Activated naive CD8-positive, alpha-beta T cell (primary cell): ENCODE measurements at regions not wholly inside any gene's neighbourhood (a gene's known extent, or its start where the extent isn't known, plus 50 kb on each side); places are given as distances from the start of the nearest gene placed in this dataset.

Experiments used
- H3K27ac Mint-ChIP-seq: one replicate; pipeline ENCODE4 v1.8.0; 2021; ENCODE audit warnings: mixed read lengths
- H3K27me3 Mint-ChIP-seq: one replicate; pipeline ENCODE4 v1.8.0; 2021; ENCODE audit warnings: mixed read lengths
- H3K36me3 Mint-ChIP-seq: one replicate; pipeline ENCODE4 v1.8.0; 2021; ENCODE audit warnings: mixed read lengths
- H3K4me1 Mint-ChIP-seq: one replicate; pipeline ENCODE4 v1.8.0; 2021; ENCODE audit warnings: low read depth, mixed read lengths
- H3K4me3 Mint-ChIP-seq: one replicate; pipeline ENCODE4 v1.8.0; 2021; ENCODE audit warnings: mild to moderate bottlenecking, mixed read lengths
- H3K9me3 Mint-ChIP-seq: one replicate; pipeline ENCODE4 v1.8.0; 2021; ENCODE audit warnings: low read depth, mixed read lengths

- Mint-ChIP-seq H3K36me3 (no peaks in the 10 kb centered on the region), H3K27me3 (no peaks in the 10 kb centered on the region), H3K27ac (no peak overlapping the region), H3K9me3 (no peaks in the 10 kb centered on the region), H3K4me1 (no peaks in the 10 kb centered on the region), H3K4me3 (no peak overlapping the region)
These were observed 704.3 kb upstream of the ADAMTS5 start for GRCh38 chr21:27671207-27671606.

- H3K36me3 Mint-ChIP-seq: no peaks in the 10 kb centered on the region
These were observed 686.6 kb upstream of the ADAMTS5 start for GRCh38 chr21:27653481-27653880.

DNA sequence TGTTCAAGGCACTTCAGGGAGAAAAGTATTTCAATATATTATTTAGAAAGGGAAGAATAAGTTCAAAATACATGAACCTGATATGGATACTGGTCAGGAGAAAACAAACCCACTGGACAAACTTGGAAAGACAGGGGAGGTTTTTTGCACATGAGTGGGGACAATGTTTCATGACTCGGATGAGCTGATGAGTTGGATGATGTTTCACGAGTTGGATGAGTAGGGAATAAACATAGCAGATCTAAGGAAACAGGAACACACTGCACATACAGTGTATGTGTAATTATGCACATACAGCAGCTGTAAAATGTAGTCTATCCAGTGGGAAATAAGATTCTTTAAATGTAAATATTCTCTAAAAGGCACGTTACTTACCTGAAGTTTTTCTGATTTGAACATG is 682.9 kb upstream of the ADAMTS5 start:
- Mint-ChIP-seq H3K4me1 (no peaks in the 10 kb centered on the region), H3K27ac (no peak overlapping the region), H3K9me3 (peaks cover 3% of the 10 kb centered on the region), H3K36me3 (no peaks in the 10 kb centered on the region), H3K4me3 (no peak overlapping the region), H3K27me3 (no peaks in the 10 kb centered on the region)

More at GRCh38 chr21:27653481-27653880, 686.6 kb upstream of the ADAMTS5 start:
- H3K9me3 Mint-ChIP-seq: peaks cover 3% of the 10 kb centered on the region
- H3K4me3 Mint-ChIP-seq: no peak overlapping the region
- H3K27me3 Mint-ChIP-seq: no peaks in the 10 kb centered on the region
- H3K4me1 Mint-ChIP-seq: no peaks in the 10 kb centered on the region
- no peak overlapping the region for H3K27ac Mint-ChIP-seq

DNA sequence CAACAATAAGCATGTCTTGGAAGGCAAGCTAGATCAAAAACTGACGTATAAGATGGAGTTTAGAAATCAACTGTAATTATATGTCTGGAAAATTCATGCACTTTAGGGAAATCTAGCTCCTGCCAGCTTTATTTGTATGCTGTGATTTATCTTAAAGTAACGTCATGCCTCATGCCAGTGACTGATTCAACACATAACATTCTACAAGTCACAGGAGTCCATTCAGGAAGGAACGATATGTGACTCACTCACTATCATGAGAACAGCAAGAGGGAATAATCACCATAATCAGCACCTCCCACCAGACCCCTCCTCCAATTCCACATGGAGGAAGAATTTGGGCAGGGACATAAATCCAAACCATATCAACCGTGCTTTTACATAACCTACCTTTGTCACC is 682.4 kb upstream of the ADAMTS5 start:
- Mint-ChIP-seq H3K36me3 (no peaks in the 10 kb centered on the region), H3K4me1 (no peaks in the 10 kb centered on the region), H3K27me3 (no peaks in the 10 kb centered on the region), H3K27ac (no peak overlapping the region), H3K4me3 (no peak overlapping the region), H3K9me3 (peaks cover 3% of the 10 kb centered on the region)

- H3K4me3 Mint-ChIP-seq: no peak overlapping the region
- H3K36me3 Mint-ChIP-seq: no peaks in the 10 kb centered on the region
- no peaks in the 10 kb centered on the region for H3K27me3 Mint-ChIP-seq
- H3K9me3 Mint-ChIP-seq: peaks cover 2% of the 10 kb centered on the region
- H3K4me1 Mint-ChIP-seq: no peaks in the 10 kb centered on the region
- H3K27ac Mint-ChIP-seq: no peak overlapping the region
These were observed 681.7 kb upstream of the ADAMTS5 start for GRCh38 chr21:27648560-27648959.

DNA sequence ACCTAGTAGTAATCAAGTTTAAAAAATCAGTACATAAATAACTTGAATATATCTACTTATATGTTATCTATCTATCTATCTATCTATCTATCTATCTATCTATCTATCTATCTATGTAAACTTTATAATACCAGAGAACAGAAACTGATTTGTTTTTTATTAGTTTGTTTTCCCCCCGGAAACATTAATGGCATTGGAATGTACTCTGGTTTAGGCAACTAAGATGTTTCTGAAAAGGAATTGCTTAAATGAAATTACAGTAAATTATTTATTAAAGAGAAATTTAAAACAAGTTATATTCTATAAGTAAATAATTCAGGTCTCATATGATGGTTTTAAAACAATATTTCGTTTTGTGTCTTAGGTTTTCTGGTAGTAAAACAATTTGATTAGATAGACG is 681.0 kb upstream of the ADAMTS5 start:
- H3K36me3 Mint-ChIP-seq: no peaks in the 10 kb centered on the region
- H3K27me3 Mint-ChIP-seq: no peaks in the 10 kb centered on the region
- no peaks in the 10 kb centered on the region for H3K9me3 Mint-ChIP-seq
- H3K27ac Mint-ChIP-seq: no peak overlapping the region
- H3K4me3 Mint-ChIP-seq: no peak overlapping the region
- no peaks in the 10 kb centered on the region for H3K4me1 Mint-ChIP-seq

GRCh38 chr21:27647401-27647800 is 680.5 kb upstream of the ADAMTS5 start:
- no peak overlapping the region for H3K27ac Mint-ChIP-seq
- no peaks in the 10 kb centered on the region for H3K4me1 Mint-ChIP-seq
- no peaks in the 10 kb centered on the region for H3K9me3 Mint-ChIP-seq
- no peak overlapping the region for H3K4me3 Mint-ChIP-seq
- no peaks in the 10 kb centered on the region for H3K36me3 Mint-ChIP-seq
- H3K27me3 Mint-ChIP-seq: no peaks in the 10 kb centered on the region

- Mint-ChIP-seq H3K36me3 (no peaks in the 10 kb centered on the region), H3K27me3 (no peaks in the 10 kb centered on the region), H3K4me1 (no peaks in the 10 kb centered on the region), H3K9me3 (no peaks in the 10 kb centered on the region), H3K4me3 (no peak overlapping the region), H3K27ac (no peak overlapping the region)
These were observed 679.8 kb upstream of the ADAMTS5 start for GRCh38 chr21:27646691-27647090.

DNA sequence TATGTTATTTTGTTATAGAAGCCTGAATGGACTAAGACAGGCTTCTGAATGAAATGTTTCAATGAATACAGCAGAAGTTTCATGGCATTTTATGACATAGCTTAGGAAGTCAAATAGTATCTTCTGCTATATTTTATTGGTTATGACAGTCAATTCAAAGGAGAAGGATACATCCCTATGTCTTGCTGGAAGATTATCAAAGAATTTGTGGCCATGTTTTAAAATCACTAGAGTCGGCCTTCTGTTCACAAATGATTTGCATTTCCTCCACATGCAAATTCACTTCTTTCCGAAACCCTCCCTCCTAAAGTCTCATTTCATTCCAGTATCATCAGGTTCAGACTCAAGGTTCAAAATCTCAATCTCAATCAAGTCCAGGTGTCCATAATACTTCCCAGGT is 679.2 kb upstream of the ADAMTS5 start:
- H3K27ac Mint-ChIP-seq: no peak overlapping the region
- H3K36me3 Mint-ChIP-seq: no peaks in the 10 kb centered on the region
- no peaks in the 10 kb centered on the region for H3K9me3 Mint-ChIP-seq
- H3K4me3 Mint-ChIP-seq: no peak overlapping the region
- no peaks in the 10 kb centered on the region for H3K4me1 Mint-ChIP-seq
- no peaks in the 10 kb centered on the region for H3K27me3 Mint-ChIP-seq

GRCh38 chr21:27645285-27645684 is 678.4 kb upstream of the ADAMTS5 start:
- H3K4me1 Mint-ChIP-seq: no peaks in the 10 kb centered on the region
- H3K27ac Mint-ChIP-seq: no peak overlapping the region
- no peak overlapping the region for H3K4me3 Mint-ChIP-seq
- no peaks in the 10 kb centered on the region for H3K9me3 Mint-ChIP-seq
- H3K36me3 Mint-ChIP-seq: no peaks in the 10 kb centered on the region
- H3K27me3 Mint-ChIP-seq: no peaks in the 10 kb centered on the region

DNA sequence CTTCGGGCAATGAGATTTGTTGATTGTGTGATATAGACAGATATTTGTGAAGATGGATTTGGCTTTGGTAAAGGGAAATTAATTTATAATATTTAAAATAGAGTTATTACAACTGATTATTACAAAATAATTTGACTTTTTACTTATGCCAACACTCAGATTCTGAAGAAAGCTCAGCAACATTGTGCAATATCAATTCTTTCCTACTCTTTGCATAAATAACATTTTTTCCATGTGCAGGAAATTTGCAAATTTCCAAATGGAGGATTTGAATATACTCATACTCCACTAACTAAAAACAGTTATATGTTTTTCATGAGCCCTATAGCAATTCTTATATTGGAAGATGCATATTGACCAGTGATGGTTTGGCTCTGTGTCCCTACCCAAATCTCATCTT is 676.4 kb upstream of the ADAMTS5 start:
- Mint-ChIP-seq H3K4me1 (no peaks in the 10 kb centered on the region), H3K4me3 (no peak overlapping the region), H3K36me3 (no peaks in the 10 kb centered on the region), H3K9me3 (peaks cover 3% of the 10 kb centered on the region), H3K27me3 (no peaks in the 10 kb centered on the region), H3K27ac (no peak overlapping the region)

GRCh38 chr21:27639286-27639685 is 672.4 kb upstream of the ADAMTS5 start:
- Mint-ChIP-seq H3K27ac (no peak overlapping the region), H3K27me3 (no peaks in the 10 kb centered on the region), H3K36me3 (no peaks in the 10 kb centered on the region), H3K4me1 (no peaks in the 10 kb centered on the region), H3K4me3 (no peak overlapping the region), H3K9me3 (peaks cover 3% of the 10 kb centered on the region)

- H3K27me3 Mint-ChIP-seq: no peaks in the 10 kb centered on the region
- no peak overlapping the region for H3K27ac Mint-ChIP-seq
- H3K9me3 Mint-ChIP-seq: peaks cover 3% of the 10 kb centered on the region
- no peaks in the 10 kb centered on the region for H3K4me1 Mint-ChIP-seq
- H3K4me3 Mint-ChIP-seq: no peak overlapping the region
- no peaks in the 10 kb centered on the region for H3K36me3 Mint-ChIP-seq
These were observed 669.8 kb upstream of the ADAMTS5 start for GRCh38 chr21:27636656-27637055.

DNA sequence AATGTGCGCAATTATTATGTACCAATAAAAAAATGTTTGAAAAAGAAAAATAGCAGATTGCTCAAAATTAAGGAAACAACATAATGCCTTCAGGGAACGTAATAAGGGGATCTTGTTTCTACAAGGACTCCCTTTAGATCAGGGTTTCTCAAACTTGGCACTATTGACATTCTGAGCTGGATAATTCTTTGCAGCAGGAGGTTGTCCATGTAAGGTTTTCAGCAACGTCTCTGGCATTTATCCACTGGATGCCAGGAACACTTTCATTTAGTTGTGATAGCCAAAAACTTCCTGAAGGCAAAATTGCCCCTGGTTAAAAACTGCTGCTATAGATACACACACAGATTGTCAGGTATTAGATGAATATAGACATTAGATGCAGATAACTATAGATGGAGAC is 666.7 kb upstream of the ADAMTS5 start:
- no peaks in the 10 kb centered on the region for H3K27me3 Mint-ChIP-seq
- no peak overlapping the region for H3K27ac Mint-ChIP-seq
- H3K9me3 Mint-ChIP-seq: peaks cover 6% of the 10 kb centered on the region
- no peaks in the 10 kb centered on the region for H3K36me3 Mint-ChIP-seq
- no peaks in the 10 kb centered on the region for H3K4me1 Mint-ChIP-seq
- no peak overlapping the region for H3K4me3 Mint-ChIP-seq

GRCh38 chr21:27631471-27631870 is 664.6 kb upstream of the ADAMTS5 start:
- Mint-ChIP-seq H3K27me3 (no peaks in the 10 kb centered on the region), H3K9me3 (peaks cover 4% of the 10 kb centered on the region), H3K27ac (no peak overlapping the region), H3K4me1 (no peaks in the 10 kb centered on the region), H3K4me3 (no peak overlapping the region), H3K36me3 (no peaks in the 10 kb centered on the region)

- Mint-ChIP-seq H3K27me3 (no peaks in the 10 kb centered on the region), H3K4me3 (no peak overlapping the region), H3K9me3 (peaks cover 5% of the 10 kb centered on the region), H3K27ac (no peak overlapping the region), H3K36me3 (no peaks in the 10 kb centered on the region), H3K4me1 (no peaks in the 10 kb centered on the region)
These were observed 655.7 kb upstream of the ADAMTS5 start for GRCh38 chr21:27622631-27623030.

DNA sequence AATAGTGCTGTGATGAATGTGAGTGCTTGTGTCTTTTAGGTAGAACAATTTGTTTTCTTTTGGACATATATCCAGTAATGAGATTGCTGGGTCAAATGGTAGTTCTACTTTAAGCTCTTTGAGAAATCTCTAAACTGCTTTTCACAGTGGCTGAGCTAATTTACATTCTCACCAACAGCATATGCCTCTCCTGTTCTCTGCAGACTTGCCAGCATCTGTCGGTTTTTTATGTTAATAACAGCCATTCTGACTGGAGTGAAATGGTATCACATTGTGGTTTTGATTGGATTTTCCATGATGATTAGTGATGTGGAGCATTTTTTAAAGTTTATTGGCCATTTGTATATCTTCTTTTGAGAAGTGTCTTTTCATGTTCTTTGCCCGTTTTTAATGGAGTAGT is 647.3 kb upstream of the ADAMTS5 start:
- no peak overlapping the region for H3K4me3 Mint-ChIP-seq
- no peaks in the 10 kb centered on the region for H3K27me3 Mint-ChIP-seq
- H3K36me3 Mint-ChIP-seq: no peaks in the 10 kb centered on the region
- no peak overlapping the region for H3K27ac Mint-ChIP-seq
- H3K9me3 Mint-ChIP-seq: peaks cover 3% of the 10 kb centered on the region
- H3K4me1 Mint-ChIP-seq: no peaks in the 10 kb centered on the region
